NCI-H2081 treated with DMSO at 0.1 percent for 48 hours (cell line): ENCODE measurements at regions not wholly inside any gene's neighbourhood (a gene's known extent, or its start where the extent isn't known, plus 50 kb on each side); places are given as distances from the start of the nearest gene placed in this dataset.
"Not testable (repeated sequence)": the region's sequence is repeated elsewhere in the genome, so short reads cannot be mapped to it uniquely, and the experiment has no call there.

Source experiments
- DNase-seq: peaks from one replicate; lab custom pipeline; 2025; lab: John Stamatoyannopoulos, UW

DNA sequence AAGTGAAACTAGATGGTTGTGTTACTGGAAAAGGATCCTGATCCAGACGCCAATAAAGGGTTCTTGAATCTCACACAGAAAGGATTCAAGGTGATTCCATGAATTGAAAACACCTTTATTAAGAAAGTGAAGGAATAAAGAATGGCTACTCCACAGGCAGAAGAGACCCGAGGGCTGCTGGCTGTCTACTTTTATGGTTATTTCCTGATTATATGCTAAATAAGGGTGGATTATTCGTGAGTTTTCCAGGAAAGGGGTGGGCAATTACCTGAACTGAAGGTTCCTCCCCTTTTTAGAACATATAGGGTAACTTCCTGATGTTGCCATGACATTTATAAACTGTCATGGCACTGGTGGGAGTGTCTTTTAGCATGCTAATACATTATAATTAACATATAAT is 50.9 kb upstream of the WARS2 start:
- no peak for DNase-seq

DNA sequence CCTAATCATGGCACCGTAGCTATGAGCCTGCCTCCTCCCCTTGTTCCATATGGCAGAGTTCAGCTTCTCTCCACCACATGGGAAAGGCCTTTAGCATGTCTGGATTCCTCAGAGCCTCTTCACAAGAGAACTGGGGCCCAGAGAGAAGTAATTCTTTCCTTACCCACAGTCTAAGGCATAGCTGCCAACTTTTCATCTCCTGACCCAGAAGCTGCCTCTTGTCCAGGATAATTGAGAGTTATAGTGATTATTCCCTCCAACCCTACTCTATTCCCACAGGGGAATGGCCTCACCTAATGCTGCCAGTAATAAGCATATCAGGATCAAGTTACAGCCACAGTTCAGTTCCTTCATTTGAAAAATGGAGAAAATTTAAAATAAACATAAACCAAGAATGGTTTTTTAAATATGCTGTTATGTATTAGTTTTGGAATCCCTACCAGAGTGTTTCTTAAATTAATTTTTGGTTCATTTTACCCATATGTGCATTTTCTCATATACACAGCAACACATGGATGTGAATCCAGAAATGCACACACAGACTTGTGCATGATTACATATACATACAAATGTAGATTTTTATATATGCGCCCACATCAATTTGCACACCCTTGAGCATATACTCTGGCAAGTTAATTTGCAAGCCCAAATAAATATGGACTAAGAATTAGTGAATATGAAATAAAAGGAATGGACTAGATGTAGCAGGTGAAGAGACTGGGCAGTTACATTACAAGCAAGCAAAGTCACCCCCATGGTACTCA is 63.9 kb upstream of the WARS2 start:
- no peak for DNase-seq

DNA sequence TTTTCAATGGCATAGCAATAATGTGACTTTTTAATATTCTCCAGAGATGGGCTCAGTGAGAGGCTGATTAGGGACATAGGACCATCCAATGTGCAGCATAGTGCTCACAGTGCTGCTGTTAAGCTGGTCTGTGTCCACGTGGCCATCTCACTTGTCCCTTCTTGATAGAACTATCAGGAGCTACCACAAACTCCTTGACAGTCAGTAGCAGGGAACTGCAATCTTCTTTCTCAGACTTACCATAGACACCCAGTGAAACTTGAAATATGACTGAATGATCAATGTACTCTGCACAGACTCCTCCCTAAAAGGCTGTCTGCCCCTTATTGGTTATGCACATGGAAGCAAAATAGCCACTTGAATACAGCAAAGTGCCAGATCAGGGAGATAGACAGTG is 64.5 kb upstream of the WARS2 start:
- DNase-seq = no peak

DNA sequence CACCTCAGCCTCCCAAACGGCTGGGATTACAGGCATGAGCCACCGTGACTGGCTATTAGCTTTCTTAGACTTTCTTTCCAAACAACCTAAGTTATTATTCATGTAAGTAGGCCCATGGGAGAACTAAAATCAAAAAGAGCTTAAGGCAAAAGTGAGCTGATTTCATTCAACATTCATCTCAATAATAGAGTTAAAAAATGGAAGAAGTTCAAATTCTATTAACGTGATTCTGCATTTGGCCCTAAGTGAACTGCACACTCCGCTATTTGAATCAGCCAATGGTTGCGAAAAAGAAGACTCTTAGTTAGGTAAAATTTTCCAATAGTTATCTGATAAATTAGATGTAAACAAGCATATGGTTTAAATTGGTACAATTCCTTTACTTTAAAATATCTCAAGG is 68.6 kb upstream of the WARS2 start:
- DNase-seq = no peak

- no peak for DNase-seq
Measured at GRCh38 chr1:119209596-119210295, 69.3 kb upstream of the WARS2 start.

DNA sequence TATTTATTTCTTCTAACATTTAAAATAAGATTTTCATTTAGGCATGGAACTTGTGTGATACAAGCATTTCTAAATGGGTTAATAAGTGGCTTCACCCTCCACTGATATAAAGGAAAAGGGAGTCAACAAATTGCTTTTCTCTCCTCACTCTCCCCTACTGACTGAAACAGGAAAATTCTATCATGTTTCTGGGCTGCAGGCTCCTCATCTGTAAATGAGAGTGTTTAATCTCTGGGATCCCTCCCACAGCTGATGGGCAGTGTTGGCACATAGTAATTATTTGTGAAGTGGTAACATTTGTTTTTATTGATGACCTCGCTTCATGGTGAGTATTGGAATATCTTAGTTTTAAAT is 69.8 kb upstream of the WARS2 start:
- no peak for DNase-seq

DNA sequence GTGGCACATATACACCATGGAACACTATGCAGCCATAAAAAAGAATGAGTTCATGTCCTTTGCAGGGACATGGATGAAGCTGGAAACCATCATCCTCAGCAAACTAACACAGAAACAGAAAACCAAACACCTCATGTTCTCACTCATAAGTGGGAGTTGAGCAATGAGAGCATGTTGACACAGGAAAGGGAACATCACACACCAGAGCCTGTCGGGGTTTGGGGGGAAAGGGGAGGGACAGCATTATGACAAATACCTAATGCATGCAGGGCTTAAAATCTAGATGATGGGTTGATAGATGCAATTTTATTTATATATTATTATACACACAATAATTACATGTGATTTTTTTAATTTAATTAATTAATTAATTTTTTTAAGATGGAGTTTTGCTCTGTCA is 72.8 kb upstream of the WARS2 start:
- not testable (repeated sequence) for DNase-seq

DNA sequence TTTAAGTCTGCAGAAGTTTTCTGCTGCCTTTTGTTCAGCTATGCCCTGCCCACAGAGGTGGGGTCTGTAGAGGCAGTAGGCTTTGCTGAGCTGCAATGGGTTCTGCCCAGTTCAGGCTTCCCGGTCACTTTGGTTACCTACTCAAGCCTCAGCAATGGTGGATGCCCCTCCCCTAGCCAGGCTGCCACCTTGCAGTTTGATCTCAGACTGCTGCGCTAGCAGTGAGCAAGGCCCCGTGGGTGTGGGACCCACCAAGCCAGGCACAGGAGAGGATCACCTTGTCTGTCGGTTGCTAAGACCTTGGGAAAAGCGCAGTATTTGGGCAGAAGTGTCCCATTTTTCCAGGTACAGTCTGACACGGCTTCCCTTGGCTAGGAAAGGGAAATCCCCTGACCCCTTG is 74.5 kb upstream of the WARS2 start:
- DNase-seq = not testable (repeated sequence)

- DNase-seq = no peak
Measured at GRCh38 chr1:119217309-119217828, 76.9 kb upstream of the WARS2 start.

- no peak for DNase-seq
Measured at GRCh38 chr1:119219711-119220110, 79.3 kb upstream of the WARS2 start.

- DNase-seq = no peak
Measured at GRCh38 chr1:119220991-119221390, 80.5 kb upstream of the WARS2 start.

- no peak for DNase-seq
Measured at GRCh38 chr1:119222271-119222670, 81.8 kb upstream of the WARS2 start.

DNA sequence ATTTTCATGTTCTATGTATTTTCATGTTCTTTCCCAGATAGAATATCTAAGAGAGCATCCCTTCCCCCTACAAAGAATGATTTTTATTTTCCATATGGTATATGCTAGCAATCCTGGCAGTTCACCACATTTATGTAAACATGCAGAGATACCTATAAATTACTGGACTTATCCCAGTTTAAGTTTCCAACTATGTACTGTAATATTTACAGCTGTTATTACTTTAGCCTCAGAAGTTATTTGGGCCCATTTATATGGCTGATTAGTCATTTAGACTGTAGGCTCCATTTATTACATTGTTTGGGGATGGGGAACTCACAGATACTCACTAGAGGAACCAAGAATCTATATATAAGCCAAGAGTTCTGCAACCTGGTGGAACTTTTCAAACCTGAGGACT is 84.8 kb upstream of the WARS2 start:
- DNase-seq = no peak

DNA sequence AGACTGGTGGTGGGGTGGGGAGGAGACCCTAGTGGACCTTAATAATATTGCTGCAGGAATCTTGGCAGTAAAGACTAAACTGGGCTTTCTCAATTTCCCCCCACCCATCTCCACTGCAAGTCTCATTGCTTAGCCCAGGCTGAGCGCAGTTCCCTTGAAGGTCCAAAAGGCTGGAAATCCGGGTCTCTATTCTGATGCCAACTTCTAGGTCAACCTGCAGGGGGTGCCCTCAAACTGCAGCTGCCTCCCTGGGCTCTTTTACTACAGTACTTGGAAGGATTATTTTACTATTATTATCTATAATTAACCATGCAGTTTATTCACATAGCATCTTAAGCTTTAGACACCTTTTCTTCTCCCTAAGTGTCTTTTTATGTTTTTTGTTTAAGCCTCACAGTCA is 85.4 kb upstream of the WARS2 start:
- no peak for DNase-seq

- no peak for DNase-seq
Measured at GRCh38 chr1:119226321-119226720, 85.9 kb upstream of the WARS2 start.

DNA sequence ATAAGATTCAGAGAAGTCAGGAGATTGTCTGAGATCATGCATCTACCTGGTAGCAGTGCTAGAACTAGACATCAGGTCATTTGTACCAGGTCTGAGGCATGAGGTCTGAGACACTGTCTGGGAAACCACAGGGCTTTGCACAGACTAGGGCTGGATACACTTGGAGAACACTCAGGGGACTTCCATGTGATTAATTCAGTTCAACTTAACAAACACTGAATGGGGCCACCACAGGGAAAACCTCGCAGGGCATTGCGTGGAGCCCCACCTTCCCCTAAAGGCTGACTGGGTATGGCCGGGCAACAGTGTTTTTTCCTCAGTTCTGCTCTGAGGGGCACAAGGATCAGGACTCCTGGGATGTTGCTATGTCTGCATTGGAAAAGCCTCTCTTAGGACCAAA is 86.5 kb upstream of the WARS2 start:
- no peak for DNase-seq

DNA sequence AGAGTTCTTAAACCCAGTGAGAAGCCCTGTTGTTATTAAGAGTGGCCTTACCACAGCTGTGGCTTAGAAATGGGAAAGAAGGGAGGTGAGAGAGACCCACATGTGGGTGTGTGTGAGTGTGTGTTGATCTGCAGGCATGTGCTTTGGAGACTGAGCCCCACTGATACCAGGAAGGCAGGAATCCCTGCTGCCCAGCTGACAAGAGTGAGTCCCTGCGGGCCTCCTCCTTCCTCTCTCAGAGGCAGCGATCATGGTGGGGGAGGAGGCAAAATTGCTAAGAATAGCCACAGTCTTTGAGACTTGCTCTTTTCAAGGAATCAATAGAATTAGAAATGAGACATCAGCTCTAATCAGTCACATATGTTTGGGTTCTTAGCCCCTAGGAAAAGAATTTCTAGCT is 87.0 kb upstream of the WARS2 start:
- DNase-seq = no peak

DNA sequence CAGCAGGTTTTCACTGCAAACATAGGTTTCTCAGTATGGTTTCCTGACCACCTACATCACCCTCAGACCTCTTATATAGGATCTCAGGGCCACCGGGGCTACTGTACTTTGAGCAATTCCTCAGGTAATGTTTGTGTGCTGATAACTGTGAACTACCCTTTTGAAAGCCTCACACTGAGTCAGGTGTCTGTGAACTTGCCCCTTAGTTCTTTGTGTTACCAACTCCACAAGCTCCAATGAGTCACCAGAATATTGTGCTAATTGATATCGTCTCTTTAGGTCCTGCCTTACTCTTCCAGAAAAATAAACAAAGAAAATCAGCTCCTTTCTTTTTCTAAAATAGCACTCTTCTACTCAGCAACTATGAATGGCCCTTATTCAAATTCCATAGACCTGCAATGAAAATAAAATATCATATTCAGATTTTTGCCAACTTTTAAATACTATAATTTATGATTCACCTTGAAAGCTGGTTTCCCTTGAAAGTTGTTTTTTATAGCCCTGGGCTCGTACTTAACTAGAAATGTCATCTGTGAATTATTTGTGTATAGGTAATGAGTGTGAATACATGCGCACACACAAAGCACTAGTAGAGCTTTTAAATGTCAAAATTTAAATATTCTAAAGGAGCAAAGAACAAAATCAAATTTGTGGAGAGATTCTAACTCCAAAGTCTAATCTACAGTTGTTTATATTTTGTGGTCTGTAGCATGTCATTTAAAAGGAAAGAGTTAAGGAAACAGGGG is 88.1 kb upstream of the WARS2 start:
- DNase-seq = no peak

GRCh38 chr1:119235120-119235519 is 94.7 kb upstream of the WARS2 start:
- no peak for DNase-seq

DNA sequence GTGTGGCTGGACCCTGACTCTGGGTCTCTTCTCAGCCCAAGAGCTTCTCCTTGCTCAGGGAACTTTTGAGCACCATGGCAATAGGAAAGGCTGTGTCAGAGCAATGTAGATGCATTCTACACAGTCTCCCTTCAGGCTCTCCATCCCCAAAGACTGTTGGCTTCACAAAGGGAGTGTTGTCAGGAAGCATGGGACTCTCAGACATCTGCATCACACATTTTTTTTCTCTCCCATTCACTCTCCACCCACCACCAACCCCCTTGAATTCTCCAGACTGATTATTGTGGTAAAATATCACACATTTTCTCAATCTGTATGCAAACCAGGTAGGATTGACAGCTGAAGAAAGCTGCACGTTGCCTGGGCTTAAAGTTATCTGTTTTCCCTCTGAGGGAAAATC is 105.4 kb upstream of the WARS2 start:
- no peak for DNase-seq

GRCh38 chr1:119249283-119249682 is 108.8 kb upstream of the WARS2 start:
- no peak for DNase-seq

DNA sequence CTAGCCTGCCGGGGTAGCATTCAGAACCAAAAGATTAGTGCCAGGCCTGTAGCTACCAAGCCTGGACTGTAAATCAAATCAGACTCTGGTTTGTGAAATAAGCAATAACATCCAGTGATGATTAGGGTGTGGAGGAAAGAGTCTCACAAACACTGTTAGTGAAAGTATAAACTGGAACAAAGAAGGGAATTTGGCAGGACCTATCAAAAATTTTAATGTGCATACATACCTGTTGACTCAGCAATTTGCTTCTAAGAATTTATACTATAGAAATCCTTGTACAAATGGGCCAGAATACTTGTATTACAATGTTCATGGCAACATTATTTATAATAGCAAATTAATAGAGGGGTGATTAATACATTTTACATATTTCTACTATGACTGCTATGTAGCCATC is 109.8 kb upstream of the WARS2 start:
- DNase-seq = no peak

GRCh38 chr1:119251751-119252150 is 111.3 kb upstream of the WARS2 start:
- no peak for DNase-seq
